HG03045 (cell line): ENCODE measurements at regions not wholly inside any gene's neighbourhood (a gene's known extent, or its start where the extent isn't known, plus 50 kb on each side); places are given as distances from the start of the nearest gene placed in this dataset.
A peak's percentile ranks its signal among the peaks of the same experiment; 100 is the strongest.

Experiments
- ATAC-seq: cut with Tn5 transposase; IDR thresholded peaks from one replicate; pipeline ENCODE4 v1.9.1; 2021; ENCODE audit warnings: mild to moderate bottlenecking, moderate library complexity; ENCODE audit not compliant: unreplicated experiment

GRCh38 chr15:85306946-85307686 is 73.3 kb upstream of the AKAP13 start:
- ATAC-seq: no peak

- ATAC-seq: no peak
Observed at GRCh38 chr15:85307687-85308045, 72.7 kb upstream of the AKAP13 start.

- no peak for ATAC-seq
Observed at GRCh38 chr15:85311647-85312046, 68.8 kb upstream of the AKAP13 start.

GRCh38 chr15:85312486-85312885 is 67.9 kb upstream of the AKAP13 start:
- ATAC-seq: peak; percentile 84

GRCh38 chr15:85312929-85313331 is 67.5 kb upstream of the AKAP13 start:
- ATAC-seq: peak; percentile 16

GRCh38 chr15:85313339-85313738 is 67.1 kb upstream of the AKAP13 start:
- ATAC-seq: no peak

- no peak for ATAC-seq
Observed at GRCh38 chr15:85314146-85314545, 66.3 kb upstream of the AKAP13 start.

- ATAC-seq: no peak
Observed at GRCh38 chr15:85314633-85315032, 65.8 kb upstream of the AKAP13 start.

GRCh38 chr15:85316244-85316934 is 64.0 kb upstream of the AKAP13 start:
- no peak for ATAC-seq

- peak; percentile 81 for ATAC-seq
Observed at GRCh38 chr15:85318048-85318731, 62.2 kb upstream of the AKAP13 start.

GRCh38 chr15:85318732-85319076 is 61.7 kb upstream of the AKAP13 start:
- peak; percentile 16 for ATAC-seq

- no peak for ATAC-seq
Observed at GRCh38 chr15:85324202-85324601, 56.2 kb upstream of the AKAP13 start.

- ATAC-seq: no peak
Observed at GRCh38 chr15:85325834-85326233, 54.6 kb upstream of the AKAP13 start.

- ATAC-seq: no peak
Observed at GRCh38 chr15:85326291-85326690, 54.1 kb upstream of the AKAP13 start.

GRCh38 chr15:85327820-85328219 is 52.6 kb upstream of the AKAP13 start:
- ATAC-seq: no peak

- peak; percentile 64 for ATAC-seq
Observed at GRCh38 chr15:85329561-85330422, 50.6 kb upstream of the AKAP13 start.
